IPS-18c (cell line): ENCODE measurements at regions not wholly inside any gene's neighbourhood (a gene's known extent, or its start where the extent isn't known, plus 50 kb on each side); places are given as distances from the start of the nearest gene placed in this dataset.

Experiments used
- H3K4me3 ChIP-seq: 2 replicates; pipeline ENCODE4 v1.7.0; 2013; ENCODE audit warnings: low read depth, mild to moderate bottlenecking, low read length, moderate library complexity; ENCODE audit not compliant: insufficient read depth
- H3K9me3 ChIP-seq: one replicate; pipeline ENCODE4 v1.6.1; 2013; ENCODE audit warnings: mild to moderate bottlenecking, low read length, moderate library complexity; ENCODE audit not compliant: control insufficient read depth, insufficient read depth

DNA sequence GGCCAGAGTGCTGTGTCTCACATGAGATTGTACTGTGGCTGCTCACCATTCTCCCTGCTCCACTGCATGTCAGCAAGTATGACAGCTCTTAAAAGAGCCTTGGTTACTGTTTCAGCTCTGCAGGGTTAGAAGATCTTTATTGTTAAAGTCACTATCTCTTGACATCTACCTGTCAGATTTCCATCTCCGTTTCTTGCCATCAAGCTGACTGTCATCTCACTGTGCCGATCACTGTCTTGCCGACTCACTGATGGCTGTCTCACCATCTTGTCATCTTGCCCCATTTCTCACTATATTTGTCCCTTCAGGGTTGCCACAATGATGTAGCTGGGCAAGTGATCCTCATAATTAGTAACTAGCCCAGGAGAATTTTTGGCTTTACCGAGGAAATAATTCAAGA lies 800.9 kb upstream of the CDH7 start:
- Histone ChIP-seq H3K9me3 (peaks cover 12% of the 10 kb centered on the region), H3K4me3 (no peak overlapping the region)

DNA sequence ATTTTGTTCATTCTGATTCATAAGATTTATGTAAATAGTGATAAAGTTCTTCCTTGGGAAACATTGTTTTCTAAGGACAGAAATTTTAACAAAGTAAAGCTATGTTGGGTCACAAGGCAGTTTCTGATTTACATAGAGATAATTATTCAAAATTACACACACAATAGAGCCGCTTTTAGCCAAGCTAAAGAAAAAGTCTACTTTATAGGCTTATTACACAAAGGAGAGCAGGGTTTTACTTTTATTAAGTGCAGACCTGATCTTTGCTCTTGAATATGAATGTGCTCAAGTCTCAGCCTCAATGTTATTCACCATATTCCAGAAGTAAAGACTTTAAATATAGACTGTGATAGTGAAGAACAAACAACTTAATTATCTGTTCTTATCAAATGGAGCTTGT lies 787.8 kb upstream of the LINC00305 start:
- Histone ChIP-seq H3K4me3 (no peak overlapping the region), H3K9me3 (no peaks in the 10 kb centered on the region)

- no peaks in the 10 kb centered on the region for H3K9me3 ChIP-seq
- H3K4me3 ChIP-seq = no peak overlapping the region
Observed at GRCh38 chr18:64929036-64929435, 780.1 kb upstream of the LINC00305 start.

GRCh38 chr18:64919971-64920570 lies 771.2 kb upstream of the LINC00305 start:
- Histone ChIP-seq H3K9me3 (no peaks in the 10 kb centered on the region), H3K4me3 (no peak overlapping the region)

DNA sequence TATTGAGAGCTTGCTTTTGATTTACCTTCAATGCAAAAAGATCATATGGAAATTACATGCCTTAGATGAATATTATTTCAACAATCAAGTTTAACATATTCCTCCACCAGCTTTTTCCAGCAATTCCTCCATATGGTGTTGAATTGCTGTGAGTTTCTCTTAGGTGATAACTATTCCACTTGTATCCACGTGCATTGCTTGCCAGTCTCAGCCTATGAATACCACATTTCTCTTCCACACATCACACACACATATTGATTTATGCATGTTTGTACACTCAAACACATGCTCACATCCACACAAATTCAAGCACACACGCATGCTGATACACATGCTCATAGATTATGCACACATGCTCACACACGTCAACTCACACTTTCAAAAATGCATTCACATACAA lies 770.0 kb upstream of the LINC00305 start:
- no peaks in the 10 kb centered on the region for H3K9me3 ChIP-seq

GRCh38 chr18:64893349-64893748 lies 744.5 kb upstream of the LINC00305 start:
- H3K4me3 ChIP-seq = no peak overlapping the region
- no peaks in the 10 kb centered on the region for H3K9me3 ChIP-seq

More for the DNA sequence above, 770.0 kb upstream of the LINC00305 start:
- H3K4me3 ChIP-seq = no peak overlapping the region

- H3K4me3 ChIP-seq = no peak overlapping the region
- no peaks in the 10 kb centered on the region for H3K9me3 ChIP-seq
Observed at GRCh38 chr18:64888956-64889355, 740.1 kb upstream of the LINC00305 start.

DNA sequence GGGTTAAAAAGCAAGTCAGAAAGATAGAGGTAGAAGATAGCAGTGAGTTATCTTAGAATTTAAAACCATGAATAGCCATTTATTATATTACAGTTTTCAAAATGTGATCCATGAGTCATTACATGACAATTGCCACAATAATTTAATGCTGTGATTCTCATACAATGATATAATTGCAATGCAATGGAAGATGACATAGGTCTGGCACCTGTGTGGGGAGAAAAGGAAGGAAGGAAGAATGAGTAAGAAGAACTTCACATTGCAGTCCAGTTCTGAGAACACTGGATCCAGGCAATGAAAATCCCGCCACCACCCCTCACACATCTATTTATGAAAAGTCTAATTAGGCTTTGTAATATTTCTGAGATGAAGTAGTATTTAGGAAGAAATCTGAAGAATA lies 738.1 kb upstream of the LINC00305 start:
- Histone ChIP-seq H3K9me3 (no peaks in the 10 kb centered on the region), H3K4me3 (no peak overlapping the region)

DNA sequence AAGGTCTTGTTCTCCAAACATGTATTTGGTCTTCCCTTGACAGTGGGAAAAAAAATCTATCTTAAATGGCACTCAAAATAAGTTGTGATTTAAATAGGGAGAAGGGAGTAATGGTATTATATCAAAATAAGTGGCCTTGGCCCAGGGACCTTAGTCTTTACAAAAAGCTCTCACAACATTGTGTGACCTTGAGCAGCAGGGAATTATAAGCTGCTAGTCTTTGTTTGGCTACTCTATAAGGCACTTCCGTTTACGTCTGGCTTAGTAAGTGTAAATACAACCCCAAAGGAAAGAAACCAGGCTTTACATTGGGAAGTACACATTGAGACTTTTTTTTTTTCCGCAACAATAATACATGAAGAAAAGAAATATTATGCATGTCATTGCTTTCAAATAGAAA lies 734.0 kb upstream of the LINC00305 start:
- no peak overlapping the region for H3K4me3 ChIP-seq
- H3K9me3 ChIP-seq = no peaks in the 10 kb centered on the region

- Histone ChIP-seq H3K4me3 (no peak overlapping the region), H3K9me3 (no peaks in the 10 kb centered on the region)
Observed at GRCh38 chr18:64876833-64877232, 727.9 kb upstream of the LINC00305 start.

DNA sequence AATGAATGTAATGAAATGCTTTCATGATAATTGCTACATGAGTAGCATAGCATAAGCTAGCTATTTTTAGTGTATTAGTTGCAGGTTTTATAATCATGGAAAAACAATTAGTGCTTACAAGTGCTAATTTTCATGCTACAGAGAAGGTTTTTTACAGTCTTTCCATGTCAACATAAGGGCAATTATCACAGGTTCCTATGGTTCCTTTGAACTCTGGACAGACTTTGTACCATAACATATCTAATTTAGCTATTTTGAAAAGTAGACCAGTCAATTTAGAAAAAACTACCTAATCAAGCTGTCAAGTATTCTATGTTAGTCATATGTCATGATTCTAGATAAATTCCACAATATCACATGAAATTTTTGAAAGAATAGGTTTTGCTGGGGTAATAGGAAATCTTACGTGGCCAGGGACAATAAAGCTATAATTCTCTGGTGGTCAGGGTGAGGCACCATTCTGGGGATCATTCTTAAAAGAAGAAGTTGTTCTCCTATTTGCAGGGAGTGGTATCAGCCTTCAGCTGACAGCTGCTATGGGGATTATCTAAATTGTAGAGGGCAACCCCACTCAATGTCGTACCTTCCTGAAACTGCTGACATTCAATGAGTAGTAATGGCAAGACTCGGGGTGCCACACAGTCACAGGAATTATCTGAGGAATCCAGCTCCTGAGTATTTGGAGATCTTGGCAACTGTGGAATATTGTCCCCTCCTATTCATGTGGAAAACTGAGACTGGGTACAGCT lies 724.0 kb upstream of the LINC00305 start:
- Histone ChIP-seq H3K9me3 (no peaks in the 10 kb centered on the region), H3K4me3 (no peak overlapping the region)

- no peak overlapping the region for H3K4me3 ChIP-seq
- H3K9me3 ChIP-seq = no peaks in the 10 kb centered on the region
Observed at GRCh38 chr18:64854112-64854511, 705.2 kb upstream of the LINC00305 start.

DNA sequence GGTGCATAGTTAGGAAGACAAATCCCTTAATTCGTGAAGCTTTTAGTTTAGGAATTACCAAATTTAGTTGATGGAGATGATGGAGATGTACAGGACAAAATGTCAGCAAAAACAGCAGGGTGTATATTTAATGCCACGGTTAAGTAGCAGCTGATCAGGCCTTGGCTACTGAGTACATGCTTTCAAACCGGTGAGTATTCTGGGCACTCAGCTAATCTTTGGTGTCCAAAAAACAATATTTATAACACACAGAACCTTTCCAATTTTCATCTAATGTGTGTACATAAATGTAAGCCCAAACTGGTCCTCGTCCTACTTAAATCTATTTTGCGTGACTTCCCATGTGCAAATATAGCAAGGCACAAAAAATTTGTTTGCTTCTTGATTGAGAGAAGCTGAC lies 703.4 kb upstream of the LINC00305 start:
- Histone ChIP-seq H3K4me3 (no peak overlapping the region), H3K9me3 (no peaks in the 10 kb centered on the region)

- Histone ChIP-seq H3K9me3 (no peaks in the 10 kb centered on the region), H3K4me3 (no peak overlapping the region)
Observed at GRCh38 chr18:64851726-64852125, 702.8 kb upstream of the LINC00305 start.

DNA sequence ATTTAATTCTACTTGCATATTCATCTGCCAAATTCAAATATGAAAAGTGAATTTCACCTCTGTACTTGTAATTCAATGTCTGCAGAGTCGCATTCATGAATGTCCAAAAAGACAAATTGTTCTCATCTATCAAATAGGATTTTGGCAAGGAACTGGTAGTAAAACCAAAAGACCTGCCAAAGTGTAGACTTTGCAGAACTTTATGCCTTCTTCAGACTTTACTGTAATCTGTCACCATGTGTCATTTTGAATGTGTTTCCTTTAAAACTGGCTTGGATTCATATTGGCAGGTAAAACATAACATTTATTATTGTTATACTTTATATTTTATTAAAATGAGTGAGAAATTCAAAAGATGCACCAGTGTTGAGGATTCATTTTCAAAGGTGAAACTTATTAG lies 701.9 kb upstream of the LINC00305 start:
- Histone ChIP-seq H3K4me3 (no peak overlapping the region), H3K9me3 (no peaks in the 10 kb centered on the region)

GRCh38 chr18:64840911-64841701 lies 692.2 kb upstream of the LINC00305 start:
- H3K4me3 ChIP-seq = no peak overlapping the region
- H3K9me3 ChIP-seq = no peaks in the 10 kb centered on the region

DNA sequence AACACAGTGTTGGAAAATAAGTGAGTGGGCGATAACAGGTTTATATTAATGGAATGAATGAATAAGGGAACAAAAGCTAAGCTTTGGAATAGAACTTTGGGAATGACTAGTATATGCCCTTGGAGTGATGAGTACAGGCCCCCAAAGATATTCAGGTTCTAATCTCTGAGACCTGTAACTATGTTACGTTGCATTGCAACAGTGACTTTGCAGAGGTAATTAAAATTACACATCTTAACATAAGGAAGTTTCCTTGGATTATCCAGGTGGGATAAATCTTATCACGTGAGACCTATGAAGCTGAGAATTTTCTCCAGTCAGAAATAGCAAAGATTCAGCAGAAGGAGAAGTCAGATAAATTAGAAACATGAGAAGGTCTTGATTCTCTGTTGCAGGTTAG lies 661.5 kb upstream of the LINC00305 start:
- H3K4me3 ChIP-seq = no peak overlapping the region
- peaks cover 2% of the 10 kb centered on the region for H3K9me3 ChIP-seq

DNA sequence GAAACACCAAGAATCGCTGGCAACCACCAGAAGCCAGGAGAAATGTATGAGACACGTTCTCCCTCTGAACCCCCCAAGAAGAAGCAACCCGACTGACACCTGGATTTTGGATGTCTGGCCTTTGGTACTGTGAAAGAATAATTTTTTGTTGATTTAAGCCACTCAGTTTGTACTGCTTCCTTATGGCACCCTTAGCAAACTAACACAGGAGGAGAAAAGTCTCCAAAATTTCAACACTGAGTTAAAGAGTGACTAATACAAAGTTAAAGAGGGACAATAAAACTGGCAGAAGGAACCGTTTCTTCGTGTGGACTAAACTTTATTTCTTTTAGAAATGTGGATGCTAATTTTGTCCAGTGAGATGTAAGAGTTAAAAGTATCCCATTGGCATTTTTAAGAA lies 660.9 kb upstream of the LINC00305 start:
- peaks cover 2% of the 10 kb centered on the region for H3K9me3 ChIP-seq
- no peak overlapping the region for H3K4me3 ChIP-seq
